ENCODE measurements at regions not wholly inside any gene's neighbourhood (a gene's known extent, or its start where the extent isn't known, plus 50 kb on each side); places are given as distances from the start of the nearest gene placed in this dataset.

DNA sequence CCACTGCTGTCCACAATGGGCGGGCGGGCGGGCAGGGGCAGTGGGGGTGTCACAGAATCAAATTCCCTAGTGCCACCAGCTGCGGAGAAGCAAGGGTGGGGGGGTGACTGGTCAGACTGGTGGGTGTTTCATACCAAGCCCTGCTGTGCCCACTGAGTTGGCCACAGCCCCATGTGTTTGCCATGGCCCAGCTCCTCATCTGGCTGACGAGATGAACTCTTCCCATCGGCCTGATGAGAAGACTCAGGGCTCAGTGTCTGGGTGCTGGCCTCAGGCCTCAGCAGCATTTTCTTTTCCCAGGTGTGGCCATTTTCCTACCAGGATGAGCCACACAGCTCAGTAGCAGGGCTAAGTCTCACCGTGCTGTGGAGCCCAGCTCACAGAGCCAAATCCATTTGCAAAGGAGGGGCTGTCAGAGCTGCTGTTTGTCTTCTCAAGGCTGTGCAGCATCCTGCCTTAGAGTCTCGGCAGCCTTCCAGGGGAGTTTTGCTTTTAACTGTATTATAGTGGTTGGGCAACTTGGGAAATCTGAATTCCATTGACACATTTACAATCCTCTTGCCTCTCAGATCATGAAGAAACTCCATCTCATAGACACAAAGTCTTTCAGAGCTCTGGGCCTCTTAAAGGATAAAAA is 176.8 kb downstream of the ABHD5 start:
- H3K27ac ChIP-seq (ENCODE audit: low read length): no peak overlapping the region
- no peak for TF ChIP-seq POLR2AphosphoS5 (IDR thresholded peaks at IDR 0.05; ENCODE audit: low read depth, low read length)
- TF ChIP-seq TCF7L2 (IDR thresholded peaks at IDR 0.05; ENCODE audit: low read depth, low read length): no peak
- TF ChIP-seq, protein P1, sequence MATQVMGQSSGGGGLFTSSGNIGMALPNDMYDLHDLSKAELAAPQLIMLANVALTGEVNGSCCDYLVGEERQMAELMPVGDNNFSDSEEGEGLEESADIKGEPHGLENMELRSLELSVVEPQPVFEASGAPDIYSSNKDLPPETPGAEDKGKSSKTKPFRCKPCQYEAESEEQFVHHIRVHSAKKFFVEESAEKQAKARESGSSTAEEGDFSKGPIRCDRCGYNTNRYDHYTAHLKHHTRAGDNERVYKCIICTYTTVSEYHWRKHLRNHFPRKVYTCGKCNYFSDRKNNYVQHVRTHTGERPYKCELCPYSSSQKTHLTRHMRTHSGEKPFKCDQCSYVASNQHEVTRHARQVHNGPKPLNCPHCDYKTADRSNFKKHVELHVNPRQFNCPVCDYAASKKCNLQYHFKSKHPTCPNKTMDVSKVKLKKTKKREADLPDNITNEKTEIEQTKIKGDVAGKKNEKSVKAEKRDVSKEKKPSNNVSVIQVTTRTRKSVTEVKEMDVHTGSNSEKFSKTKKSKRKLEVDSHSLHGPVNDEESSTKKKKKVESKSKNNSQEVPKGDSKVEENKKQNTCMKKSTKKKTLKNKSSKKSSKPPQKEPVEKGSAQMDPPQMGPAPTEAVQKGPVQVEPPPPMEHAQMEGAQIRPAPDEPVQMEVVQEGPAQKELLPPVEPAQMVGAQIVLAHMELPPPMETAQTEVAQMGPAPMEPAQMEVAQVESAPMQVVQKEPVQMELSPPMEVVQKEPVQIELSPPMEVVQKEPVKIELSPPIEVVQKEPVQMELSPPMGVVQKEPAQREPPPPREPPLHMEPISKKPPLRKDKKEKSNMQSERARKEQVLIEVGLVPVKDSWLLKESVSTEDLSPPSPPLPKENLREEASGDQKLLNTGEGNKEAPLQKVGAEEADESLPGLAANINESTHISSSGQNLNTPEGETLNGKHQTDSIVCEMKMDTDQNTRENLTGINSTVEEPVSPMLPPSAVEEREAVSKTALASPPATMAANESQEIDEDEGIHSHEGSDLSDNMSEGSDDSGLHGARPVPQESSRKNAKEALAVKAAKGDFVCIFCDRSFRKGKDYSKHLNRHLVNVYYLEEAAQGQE (IDR thresholded peaks at IDR 0.05; ENCODE audit: insufficient read depth in 1 of 2, low read depth in 2 of 2, low read length in 1 of 2): no peak
- TF ChIP-seq, protein P2, sequence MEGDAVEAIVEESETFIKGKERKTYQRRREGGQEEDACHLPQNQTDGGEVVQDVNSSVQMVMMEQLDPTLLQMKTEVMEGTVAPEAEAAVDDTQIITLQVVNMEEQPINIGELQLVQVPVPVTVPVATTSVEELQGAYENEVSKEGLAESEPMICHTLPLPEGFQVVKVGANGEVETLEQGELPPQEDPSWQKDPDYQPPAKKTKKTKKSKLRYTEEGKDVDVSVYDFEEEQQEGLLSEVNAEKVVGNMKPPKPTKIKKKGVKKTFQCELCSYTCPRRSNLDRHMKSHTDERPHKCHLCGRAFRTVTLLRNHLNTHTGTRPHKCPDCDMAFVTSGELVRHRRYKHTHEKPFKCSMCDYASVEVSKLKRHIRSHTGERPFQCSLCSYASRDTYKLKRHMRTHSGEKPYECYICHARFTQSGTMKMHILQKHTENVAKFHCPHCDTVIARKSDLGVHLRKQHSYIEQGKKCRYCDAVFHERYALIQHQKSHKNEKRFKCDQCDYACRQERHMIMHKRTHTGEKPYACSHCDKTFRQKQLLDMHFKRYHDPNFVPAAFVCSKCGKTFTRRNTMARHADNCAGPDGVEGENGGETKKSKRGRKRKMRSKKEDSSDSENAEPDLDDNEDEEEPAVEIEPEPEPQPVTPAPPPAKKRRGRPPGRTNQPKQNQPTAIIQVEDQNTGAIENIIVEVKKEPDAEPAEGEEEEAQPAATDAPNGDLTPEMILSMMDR (IDR thresholded peaks at IDR 0.05): no peak
- TF ChIP-seq SIN3A (IDR thresholded peaks at IDR 0.05; ENCODE audit: borderline replicate concordance, insufficient read depth, low read depth, low read length): no peak
- ATAC-seq (no peak), DNase-seq (ENCODE audit: low read depth, low spot score) (no peak)
- H3K36me3 ChIP-seq (ENCODE audit: control insufficient read depth, insufficient read depth, low read length): no peaks in the 10 kb centered on the region
- no peaks in the 10 kb centered on the region for H3K27me3 ChIP-seq (ENCODE audit: control insufficient read depth, insufficient read depth, low read length)
- BruUV-seq (replicated peaks): no TSS peak
- H3K4me1 ChIP-seq (ENCODE audit: control insufficient read depth, insufficient read depth, low read length): no peaks in the 10 kb centered on the region; the same call in 1 of the 2 replicates
- no peaks in the 10 kb centered on the region for H3K9me3 ChIP-seq (ENCODE audit: control insufficient read depth, insufficient read depth, low read depth, low read length)
- CTCF ChIA-PET: interaction anchor here (0.6 kb wide), 1 partner anchor 214 kb away, joined by 3 read pairs; no protein-coding TSS in a partner anchor
- no peak overlapping the region for H3K4me3 ChIP-seq (ENCODE audit: low read depth in 2 of 2, low read length in 2 of 2)
- POLR2A ChIA-PET: no interaction called here
- in situ Hi-C loops (cut with HindIII; ENCODE audit: low pct_unique_long_range_greater_than_20kb, low sequenced_read_pairs) (no loop called here), intact Hi-C loops (cut with micrococcal nuclease; ENCODE audit: unreplicated experiment) (no loop called here)

DNA sequence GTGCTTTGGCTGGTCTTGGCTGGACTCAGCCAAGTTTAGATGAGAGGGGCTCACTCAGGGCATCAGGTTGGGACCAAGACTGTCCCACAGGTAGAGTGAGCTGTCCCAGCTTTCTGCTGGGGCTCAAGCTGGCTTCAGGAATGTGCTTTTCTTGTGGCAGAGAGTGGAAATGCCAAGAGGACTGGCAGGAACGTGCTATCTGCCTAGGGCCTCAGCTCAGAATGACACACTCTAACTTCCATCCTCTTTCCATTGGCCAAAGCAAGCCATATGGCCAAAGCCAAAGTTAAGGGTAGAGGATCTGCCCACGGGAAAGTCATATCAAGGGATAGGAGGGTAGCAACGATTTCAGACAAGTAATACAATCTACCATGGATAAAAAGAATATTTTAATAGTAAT is 178.8 kb downstream of the ABHD5 start:
- intact Hi-C loops (cut with micrococcal nuclease; ENCODE audit: unreplicated experiment): no loop called here
- TF ChIP-seq, protein P2 (IDR thresholded peaks at IDR 0.05): no peak
- TF ChIP-seq TCF7L2 (IDR thresholded peaks at IDR 0.05; ENCODE audit: low read depth, low read length) (no peak), POLR2AphosphoS5 (IDR thresholded peaks at IDR 0.05; ENCODE audit: low read depth, low read length) (no peak), SIN3A (IDR thresholded peaks at IDR 0.05; ENCODE audit: borderline replicate concordance, insufficient read depth, low read depth, low read length) (no peak)
- TF ChIP-seq, protein P1 (IDR thresholded peaks at IDR 0.05; ENCODE audit: insufficient read depth in 1 of 2, low read depth in 2 of 2, low read length in 1 of 2): no peak
- H3K27ac ChIP-seq (ENCODE audit: low read length): no peak overlapping the region

More for the DNA sequence above, 178.8 kb downstream of the ABHD5 start:
- no peak overlapping the region for H3K4me3 ChIP-seq (ENCODE audit: low read depth in 2 of 2, low read length in 2 of 2)
- ATAC-seq (no peak), DNase-seq (ENCODE audit: low read depth, low spot score) (no peak)
- H3K27me3 ChIP-seq (ENCODE audit: control insufficient read depth, insufficient read depth, low read length): no peaks in the 10 kb centered on the region
- no peaks in the 10 kb centered on the region for H3K9me3 ChIP-seq (ENCODE audit: control insufficient read depth, insufficient read depth, low read depth, low read length)
- ChIA-PET POLR2A (no interaction called here), CTCF (no interaction called here)
- in situ Hi-C loops (cut with HindIII; ENCODE audit: low pct_unique_long_range_greater_than_20kb, low sequenced_read_pairs): no loop called here
- BruUV-seq (replicated peaks): no TSS peak
- H3K36me3 ChIP-seq (ENCODE audit: control insufficient read depth, insufficient read depth, low read length): no peaks in the 10 kb centered on the region
- no peaks in the 10 kb centered on the region; the same call in 1 of the 2 replicates for H3K4me1 ChIP-seq (ENCODE audit: control insufficient read depth, insufficient read depth, low read length)

Data from Panc1 (cell line).